ENCODE measurements at regions not wholly inside any gene's neighbourhood (a gene's known extent, or its start where the extent isn't known, plus 50 kb on each side); places are given as distances from the start of the nearest gene placed in this dataset.
"Not testable (repeated sequence)": the region's sequence is repeated elsewhere in the genome, so short reads cannot be mapped to it uniquely, and the experiment has no call there.

DNA sequence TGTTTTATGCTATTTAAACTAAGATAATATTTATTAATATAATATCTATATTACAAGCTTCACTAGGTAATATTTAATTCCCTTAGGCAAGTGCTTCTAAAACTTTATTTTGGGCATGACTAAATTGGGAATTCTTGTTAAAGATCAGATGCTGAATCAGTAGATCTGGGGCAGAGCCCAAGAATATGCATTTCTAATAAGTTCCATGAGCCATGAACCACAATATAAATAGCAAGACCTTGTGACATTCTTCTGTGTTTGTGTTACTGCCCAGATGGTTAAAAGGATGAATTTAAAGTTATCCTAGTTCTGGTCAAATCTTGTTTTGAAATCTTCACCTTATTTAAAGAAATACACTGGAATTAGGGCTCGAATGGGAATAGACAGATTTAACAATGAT, 258.4 kb upstream of the CACNA2D1 start:
- DNase-seq (ENCODE audit: low read depth in 4 of 4, low spot score in 3 of 4) = no peak

DNA sequence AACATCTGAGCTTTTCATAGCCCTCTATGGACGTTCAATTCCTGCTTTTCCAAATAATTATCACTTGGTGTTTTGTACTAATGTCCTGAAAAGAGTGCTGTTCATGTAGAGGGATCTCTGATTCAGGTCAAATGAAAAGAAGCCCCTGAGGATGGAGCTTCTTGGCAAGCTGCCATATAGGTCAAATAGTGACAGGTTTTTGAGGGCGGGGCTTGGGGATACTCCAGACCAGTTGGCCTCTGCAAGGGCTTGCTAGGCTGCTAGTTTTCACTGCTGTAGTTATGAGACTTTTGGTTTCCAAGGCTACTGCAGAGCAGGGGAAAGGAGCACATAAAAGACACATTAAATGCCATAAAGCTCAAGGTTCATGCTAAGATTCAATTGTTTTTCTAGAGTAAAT, 257.2 kb upstream of the CACNA2D1 start:
- no peak for DNase-seq (ENCODE audit: low read depth in 4 of 4, low spot score in 3 of 4)

DNA sequence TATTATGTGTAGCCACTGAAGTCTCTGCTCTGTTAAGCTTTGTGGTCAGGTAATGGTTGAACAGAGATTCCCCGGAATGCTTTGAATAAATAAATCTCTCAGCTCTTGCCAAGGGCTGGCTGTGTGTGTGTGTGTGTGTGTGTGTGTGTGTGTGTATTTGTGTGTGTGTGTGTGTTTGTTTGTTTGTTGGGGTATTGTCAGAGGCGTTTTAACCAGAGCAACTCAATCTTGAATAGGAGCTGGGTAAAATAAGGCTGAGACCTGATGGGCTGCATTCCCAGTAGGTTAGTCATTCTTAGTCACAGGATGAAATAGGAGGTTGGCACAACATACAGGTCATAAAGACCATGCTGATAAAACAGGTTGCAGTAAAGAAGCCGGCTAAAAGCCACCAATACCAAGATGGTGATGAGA, 256.2 kb upstream of the CACNA2D1 start:
- DNase-seq (ENCODE audit: low read depth in 4 of 4, low spot score in 3 of 4) = no peak

DNA sequence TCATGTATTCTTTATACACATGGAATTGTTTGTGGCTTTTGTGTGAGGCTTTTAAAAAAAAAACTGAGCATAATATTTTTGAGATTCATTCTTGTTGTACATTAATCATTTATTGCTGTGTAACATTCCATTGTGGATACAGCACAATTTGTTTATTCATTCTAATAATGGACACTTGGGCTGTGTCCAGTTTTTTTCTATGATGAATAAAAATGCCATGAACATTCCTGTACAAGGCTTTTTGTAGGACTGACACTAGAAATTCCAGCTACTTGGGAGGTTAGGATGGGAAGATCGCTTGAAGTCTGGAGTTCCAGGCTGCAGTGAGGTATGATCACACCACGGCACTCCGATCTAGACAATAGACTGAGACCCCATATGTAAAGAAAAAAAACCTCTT, 254.3 kb upstream of the CACNA2D1 start:
- no peak for DNase-seq (ENCODE audit: low read depth in 4 of 4, low spot score in 3 of 4)

GRCh38 chr7:82696631-82697030, 253.1 kb upstream of the CACNA2D1 start:
- DNase-seq (ENCODE audit: low read depth in 4 of 4, low spot score in 3 of 4) = no peak

DNA sequence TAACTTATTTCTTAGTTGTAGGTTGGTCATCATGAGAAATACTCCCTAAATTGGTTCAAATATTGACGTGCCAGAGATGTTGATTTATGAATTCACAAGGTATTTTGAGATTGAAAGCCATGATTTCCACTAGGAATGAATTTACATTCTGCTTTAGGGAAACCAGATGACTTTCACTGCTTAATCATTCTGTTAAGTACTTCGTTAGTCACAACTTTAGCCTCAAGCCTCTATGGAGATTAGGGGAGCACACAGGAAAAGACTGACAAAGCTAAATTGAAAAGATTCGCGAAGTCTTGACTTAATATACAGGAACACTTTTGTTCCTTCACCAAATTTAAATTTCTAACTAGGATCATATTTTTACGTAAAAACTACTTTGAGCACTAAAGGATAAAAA, 250.4 kb upstream of the CACNA2D1 start:
- DNase-seq (ENCODE audit: low read depth in 4 of 4, low spot score in 3 of 4) = no peak

DNA sequence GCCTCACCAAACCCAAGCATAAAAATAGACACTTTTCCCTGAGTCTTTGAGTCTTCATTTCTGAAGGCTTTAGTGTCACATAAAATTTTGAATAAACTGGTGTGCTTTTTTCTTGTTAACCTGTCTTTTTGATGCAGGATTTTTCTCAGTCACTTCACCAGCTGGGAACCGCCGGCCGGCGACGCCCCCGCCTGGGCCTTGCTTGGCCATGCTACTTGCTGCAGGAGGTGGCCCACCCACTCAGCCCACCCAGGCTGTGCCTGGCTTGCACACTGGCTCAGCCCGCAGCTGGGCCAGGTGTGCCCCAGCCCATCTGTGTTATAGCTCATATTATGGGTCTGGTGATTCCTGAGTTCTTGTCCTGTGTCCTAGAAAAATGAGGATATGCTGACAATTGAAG, 247.4 kb upstream of the CACNA2D1 start:
- no peak for DNase-seq (ENCODE audit: low read depth in 4 of 4, low spot score in 3 of 4)

DNA sequence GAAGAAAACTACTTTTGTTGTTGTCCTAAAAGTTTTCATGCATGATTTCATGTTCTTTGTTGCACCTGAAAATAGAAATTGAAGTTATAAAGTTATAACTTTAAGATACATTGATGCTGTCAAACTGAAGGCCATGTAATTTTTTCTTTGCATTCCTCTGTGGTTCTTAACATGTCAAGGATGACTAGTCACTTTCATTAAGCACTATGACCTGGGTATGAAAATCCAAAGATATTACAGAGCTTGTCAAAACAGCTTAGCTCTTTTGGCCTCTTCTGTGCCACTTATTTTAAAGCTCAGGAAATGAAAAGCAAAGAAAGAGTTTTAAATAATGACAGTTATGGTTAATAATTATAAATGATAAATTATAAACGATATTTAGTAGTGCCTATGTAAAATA, 241.6 kb upstream of the CACNA2D1 start:
- DNase-seq (ENCODE audit: low read depth in 4 of 4, low spot score in 3 of 4) = no peak

DNA sequence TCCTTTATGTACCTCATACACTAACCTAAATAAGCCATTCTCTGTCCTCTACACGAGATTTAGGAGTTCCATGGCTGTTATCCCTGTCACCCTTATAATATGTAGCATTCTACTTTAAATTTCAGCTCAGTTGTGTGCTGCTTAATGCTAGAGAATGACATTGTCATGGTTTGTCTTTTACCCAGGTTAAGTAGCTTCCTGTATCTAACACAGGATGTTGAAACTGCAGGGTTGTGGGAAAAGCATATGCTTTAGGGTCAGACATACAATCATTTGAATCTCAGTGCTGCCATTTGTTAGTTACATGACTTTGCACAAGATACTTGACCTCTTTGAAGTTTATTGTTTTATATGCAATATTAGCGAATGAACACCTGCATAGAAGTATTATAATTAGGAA, 235.1 kb upstream of the CACNA2D1 start:
- no peak for DNase-seq (ENCODE audit: low read depth in 4 of 4, low spot score in 3 of 4)

DNA sequence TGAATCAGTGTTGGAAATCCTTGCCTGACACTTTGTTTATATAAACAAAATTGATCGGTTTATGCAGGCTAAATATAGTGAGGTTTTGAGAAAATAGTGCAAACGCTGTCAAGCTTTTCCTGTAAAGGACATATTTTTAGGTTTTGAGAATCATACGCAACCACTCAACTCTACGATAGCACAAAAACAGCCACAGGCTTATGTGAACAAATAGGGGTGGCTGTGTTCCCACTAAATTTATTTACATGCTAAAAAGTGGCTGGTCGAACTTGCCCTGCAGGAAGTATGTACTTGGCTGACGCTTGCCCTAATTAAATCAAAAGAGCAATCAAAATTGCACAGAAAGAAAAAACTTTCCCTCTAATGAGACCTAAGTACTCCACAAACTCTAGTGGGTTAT, 234.7 kb upstream of the CACNA2D1 start:
- DNase-seq (ENCODE audit: low read depth in 4 of 4, low spot score in 3 of 4) = no peak

DNA sequence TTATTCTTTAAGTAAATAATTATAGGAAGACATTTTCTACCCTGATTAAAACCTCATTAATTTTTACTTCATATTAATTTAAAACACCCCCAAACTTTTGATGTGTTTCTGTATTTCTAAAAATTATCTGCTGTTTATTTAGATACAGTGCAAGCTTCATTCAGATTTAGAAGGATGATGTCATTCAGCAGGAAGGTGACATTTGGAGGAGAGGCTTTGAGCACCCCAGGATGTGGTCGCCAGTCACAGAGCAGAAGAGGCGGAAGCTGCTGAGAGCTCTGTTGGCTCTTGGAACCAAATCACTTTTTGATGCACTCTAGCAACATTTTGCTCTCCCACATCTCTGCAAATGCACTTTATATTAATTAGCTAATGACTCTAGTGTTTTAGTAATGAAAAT, 233.9 kb upstream of the CACNA2D1 start:
- no peak for DNase-seq (ENCODE audit: low read depth in 4 of 4, low spot score in 3 of 4)

GRCh38 chr7:82676777-82677463, 233.3 kb upstream of the CACNA2D1 start:
- no peak for DNase-seq (ENCODE audit: low read depth in 4 of 4, low spot score in 3 of 4)

DNA sequence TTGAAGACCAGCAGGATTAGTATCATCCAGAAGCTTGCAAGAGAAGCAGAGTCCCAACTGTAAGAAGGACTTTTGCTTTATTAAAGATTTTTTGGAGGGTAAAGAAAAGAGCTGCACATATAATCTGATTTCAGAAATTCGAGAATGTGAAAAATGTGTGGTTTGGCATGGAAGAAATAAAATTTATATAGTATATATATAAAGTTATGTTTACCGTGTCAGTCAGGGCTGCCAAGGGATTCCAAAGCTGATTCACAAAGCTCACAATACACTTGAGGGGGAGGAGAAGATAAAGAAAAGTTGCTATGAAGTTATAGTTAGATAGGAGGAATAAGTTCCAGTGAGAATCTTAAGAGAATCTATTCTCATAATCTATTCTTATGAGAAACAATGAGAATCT, 231.8 kb upstream of the CACNA2D1 start:
- no peak for DNase-seq (ENCODE audit: low read depth in 4 of 4, low spot score in 3 of 4)

GRCh38 chr7:82674268-82674667, 230.7 kb upstream of the CACNA2D1 start:
- no peak for DNase-seq (ENCODE audit: low read depth in 4 of 4, low spot score in 3 of 4)

DNA sequence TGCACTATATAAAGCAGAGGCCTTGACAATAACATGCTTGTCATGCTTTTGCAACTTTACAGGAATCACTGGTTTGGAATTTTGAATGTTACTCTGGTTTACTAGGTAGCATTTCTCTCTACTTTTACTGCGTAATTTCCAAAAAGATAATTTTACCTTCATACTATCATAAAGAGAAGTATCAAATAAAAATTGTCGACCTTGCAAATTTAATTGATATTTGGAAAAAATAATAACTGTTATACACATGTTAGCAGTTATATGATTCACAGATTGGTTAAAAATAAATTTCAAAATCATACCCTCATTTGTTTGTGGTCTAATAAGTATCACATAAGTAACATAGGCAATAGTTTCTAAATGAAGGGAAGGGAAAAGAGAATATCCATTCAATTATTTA, 228.5 kb upstream of the CACNA2D1 start:
- DNase-seq (ENCODE audit: low read depth in 4 of 4, low spot score in 3 of 4) = no peak

GRCh38 chr7:82669141-82669540, 225.6 kb upstream of the CACNA2D1 start:
- no peak for DNase-seq (ENCODE audit: low read depth in 4 of 4, low spot score in 3 of 4)

GRCh38 chr7:82668676-82669075, 225.1 kb upstream of the CACNA2D1 start:
- no peak for DNase-seq (ENCODE audit: low read depth in 4 of 4, low spot score in 3 of 4)

DNA sequence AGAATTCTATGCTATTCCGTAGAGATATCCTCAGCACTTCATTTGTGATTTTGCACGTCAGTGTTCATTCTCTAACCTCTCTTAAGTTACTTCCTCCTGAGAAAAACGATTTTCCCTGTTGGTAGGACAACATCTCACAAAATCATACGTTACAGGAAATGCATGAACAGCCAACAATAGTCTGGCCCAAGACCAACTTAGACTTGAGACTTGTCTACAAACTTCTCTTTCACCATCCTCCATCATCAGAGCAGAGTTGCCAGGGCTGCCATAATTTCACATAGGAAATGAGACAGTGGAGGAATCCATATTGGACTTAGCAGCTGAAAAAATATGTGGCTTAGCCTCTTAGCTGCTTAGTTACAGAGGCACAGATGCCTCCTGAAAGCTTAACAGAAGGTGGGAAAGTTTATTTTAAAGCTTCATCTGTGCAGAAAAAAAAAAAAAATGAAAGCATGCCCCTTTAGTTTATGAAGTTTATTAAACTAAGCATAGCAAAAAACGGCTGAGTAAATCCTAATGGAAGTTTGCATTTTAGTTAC, 222.5 kb upstream of the CACNA2D1 start:
- no peak for DNase-seq (ENCODE audit: low read depth in 4 of 4, low spot score in 3 of 4)

DNA sequence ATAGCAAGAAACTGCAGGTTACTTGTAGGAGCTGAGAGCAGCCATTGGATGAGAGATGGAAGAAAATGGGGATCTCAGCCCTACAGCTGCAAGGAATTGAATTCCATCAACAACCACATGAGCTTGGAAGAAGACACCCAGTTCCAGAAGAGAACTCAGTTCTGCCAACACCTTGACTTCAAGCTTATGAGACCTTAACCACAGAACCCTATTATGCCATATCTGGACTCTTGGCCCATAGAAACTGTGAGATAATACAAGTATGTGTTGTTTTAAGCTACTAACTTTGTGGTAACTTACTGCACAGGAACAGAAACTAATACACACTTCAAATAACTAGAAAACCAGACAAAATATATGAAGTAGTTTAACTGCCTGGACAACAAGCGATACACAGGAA, 212.4 kb upstream of the CACNA2D1 start:
- DNase-seq (ENCODE audit: low read depth in 4 of 4, low spot score in 3 of 4) = no peak

DNA sequence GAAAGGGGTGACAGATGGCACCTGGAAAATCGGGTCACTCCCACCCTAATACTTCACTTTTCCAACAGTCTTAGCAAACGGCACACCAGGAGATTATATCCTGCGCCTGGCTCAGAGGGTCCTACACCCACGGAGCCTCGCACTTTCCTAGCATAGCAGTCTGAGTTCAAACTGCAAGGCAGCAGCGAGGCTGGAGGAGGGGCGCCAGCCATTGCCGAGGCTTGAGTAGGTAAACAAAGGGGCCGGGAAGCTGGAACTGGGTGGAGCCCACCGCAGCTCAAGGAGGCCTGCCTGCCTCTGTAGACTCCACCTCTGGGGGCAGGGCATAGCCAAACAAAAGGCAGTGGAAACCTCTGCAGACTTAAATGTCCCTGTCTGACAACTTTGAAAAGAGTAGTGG, 206.5 kb upstream of the CACNA2D1 start:
- not testable (repeated sequence) for DNase-seq (ENCODE audit: low read depth in 4 of 4, low spot score in 3 of 4)

DNA sequence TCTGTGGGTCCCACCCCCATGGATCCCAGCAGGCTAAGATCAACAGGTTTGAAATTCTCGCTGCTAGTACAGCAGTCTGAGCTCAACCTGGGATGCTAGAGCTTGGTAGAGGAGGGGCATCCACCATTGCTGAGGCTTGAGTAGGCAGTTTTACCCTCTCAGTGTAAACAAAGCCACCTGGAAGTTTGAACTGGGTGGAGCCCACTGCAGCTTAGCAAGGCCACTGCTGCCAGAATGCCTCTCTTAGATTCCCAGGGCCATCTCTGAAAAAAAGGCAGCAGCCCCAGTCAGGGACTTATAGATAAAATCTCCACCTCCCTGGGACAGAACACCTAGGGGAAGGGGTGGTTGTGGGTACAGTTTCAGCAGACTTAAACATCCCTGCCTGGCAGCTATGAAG, 190.0 kb upstream of the CACNA2D1 start:
- no peak for DNase-seq (ENCODE audit: low read depth in 4 of 4, low spot score in 3 of 4)

GRCh38 chr7:82631998-82632397, 188.4 kb upstream of the CACNA2D1 start:
- DNase-seq (ENCODE audit: low read depth in 4 of 4, low spot score in 3 of 4) = no peak

DNA sequence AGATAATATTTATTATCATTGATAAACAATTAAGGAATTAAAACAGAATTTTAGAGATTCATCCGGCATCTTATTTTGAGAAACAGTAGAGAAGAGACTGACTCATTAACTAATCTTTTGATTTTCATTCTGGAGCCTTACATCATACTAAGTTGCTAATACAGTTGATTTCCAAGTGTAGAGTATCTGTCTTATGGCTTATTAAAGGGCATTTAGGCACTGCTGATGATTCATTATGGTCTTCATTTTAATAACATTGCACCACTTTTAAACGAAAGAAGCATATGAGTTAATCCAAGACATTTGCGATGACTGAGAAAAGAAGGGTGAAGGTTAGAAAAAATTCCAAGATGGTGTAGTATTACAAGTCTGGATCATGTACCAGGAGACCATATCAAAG, 186.0 kb upstream of the CACNA2D1 start:
- no peak for DNase-seq (ENCODE audit: low read depth in 4 of 4, low spot score in 3 of 4)
